ENCODE measurements at regions not wholly inside any gene's neighbourhood (a gene's known extent, or its start where the extent isn't known, plus 50 kb on each side); places are given as distances from the start of the nearest gene placed in this dataset.

- no peak for DNase-seq (ENCODE audit: low spot score)
Measured at GRCh38 chr18:71899707-71900472, 644.3 kb downstream of the CBLN2 start.

- DNase-seq (ENCODE audit: low spot score): no peak
Measured at GRCh38 chr18:71899183-71899582, 645.0 kb downstream of the CBLN2 start.

GRCh38 chr18:71887509-71887908 is 656.6 kb downstream of the CBLN2 start:
- no peak for DNase-seq (ENCODE audit: low spot score)

- DNase-seq (ENCODE audit: low spot score): no peak
Measured at GRCh38 chr18:71878226-71878625, 665.9 kb downstream of the CBLN2 start.

- DNase-seq (ENCODE audit: low spot score): no peak
Measured at GRCh38 chr18:71873695-71874094, 670.4 kb downstream of the CBLN2 start.

- no peak for DNase-seq (ENCODE audit: low spot score)
Measured at GRCh38 chr18:71865888-71866287, 678.3 kb downstream of the CBLN2 start.

- no peak for DNase-seq (ENCODE audit: low spot score)
Measured at GRCh38 chr18:71850602-71851001, 693.5 kb downstream of the CBLN2 start.

- DNase-seq (ENCODE audit: low spot score): no peak
Measured at GRCh38 chr18:71849407-71849806, 694.7 kb downstream of the CBLN2 start.

GRCh38 chr18:71846716-71847115 is 697.4 kb downstream of the CBLN2 start:
- DNase-seq (ENCODE audit: low spot score): no peak

GRCh38 chr18:71844814-71845213 is 699.3 kb downstream of the CBLN2 start:
- no peak for DNase-seq (ENCODE audit: low spot score)

GRCh38 chr18:71842666-71843065 is 701.5 kb downstream of the CBLN2 start:
- DNase-seq (ENCODE audit: low spot score): no peak

GRCh38 chr18:71837547-71837946 is 706.6 kb downstream of the CBLN2 start:
- no peak for DNase-seq (ENCODE audit: low spot score)

- DNase-seq (ENCODE audit: low spot score): no peak
Measured at GRCh38 chr18:71832946-71833617, 711.1 kb downstream of the CBLN2 start.

- DNase-seq (ENCODE audit: low spot score): no peak
Measured at GRCh38 chr18:71831039-71831438, 713.1 kb downstream of the CBLN2 start.

- no peak for DNase-seq (ENCODE audit: low spot score)
Measured at GRCh38 chr18:71827301-71827700, 716.8 kb downstream of the CBLN2 start.

- no peak for DNase-seq (ENCODE audit: low spot score)
Measured at GRCh38 chr18:71815305-71815704, 728.8 kb downstream of the CBLN2 start.

- DNase-seq (ENCODE audit: low spot score): no peak
Measured at GRCh38 chr18:71809711-71810110, 734.4 kb downstream of the CBLN2 start.

- no peak for DNase-seq (ENCODE audit: low spot score)
Measured at GRCh38 chr18:71808616-71809015, 735.5 kb downstream of the CBLN2 start.

- no peak for DNase-seq (ENCODE audit: low spot score)
Measured at GRCh38 chr18:71807586-71807985, 736.6 kb downstream of the CBLN2 start.

- no peak for DNase-seq (ENCODE audit: low spot score)
Measured at GRCh38 chr18:71798986-71799673, 745.0 kb downstream of the CBLN2 start.

- DNase-seq (ENCODE audit: low spot score): no peak
Measured at GRCh38 chr18:71797554-71797953, 746.6 kb downstream of the CBLN2 start.

GRCh38 chr18:71784777-71785176 is 759.4 kb downstream of the CBLN2 start:
- no peak for DNase-seq (ENCODE audit: low spot score)

GRCh38 chr18:71760541-71760940 is 783.6 kb downstream of the CBLN2 start:
- DNase-seq (ENCODE audit: low spot score): no peak

Data from HuH-7 (cell line).